Breast epithelium (tissue), 4 donors: ENCODE measurements at regions not wholly inside any gene's neighbourhood (a gene's known extent, or its start where the extent isn't known, plus 50 kb on each side); places are given as distances from the start of the nearest gene placed in this dataset.
"Not testable (repeated sequence)": the region's sequence is repeated elsewhere in the genome, so short reads cannot be mapped to it uniquely, and the experiment has no call there.

ENCODE experiments used
- DNase-seq, 2 donors: peaks; one replicate each; pipeline ENCODE4 v3.0.0-alpha.2; 2019; ENCODE audit warnings: low spot score in 2 of 2
- H3K27ac ChIP-seq, 2 donors: fragments of 200-600 bp; sonication (generic) in 1 of 2; one replicate each; pipeline ENCODE4 v1.5.1; 2016 to 2019; ENCODE audit warnings: mild to moderate bottlenecking in 1 of 2
- H3K27me3 ChIP-seq, 2 donors: fragments of 200-600 bp; sonication (generic) in 1 of 2; one replicate each; pipeline versions ENCODE4 v1.5.1 to v1.6.0; 2017 to 2019; ENCODE audit warnings: control low read depth in 1 of 2, mild to moderate bottlenecking in 1 of 2
- H3K36me3 ChIP-seq: fragments of 200-600 bp; one replicate; pipeline ENCODE4 v1.5.1; 2019
- H3K4me1 ChIP-seq, 2 donors: fragments of 200-600 bp; sonication (generic); one replicate each; pipeline ENCODE4 v1.5.1; 2016 to 2019; ENCODE audit warnings: control low read depth in 1 of 2
- H3K4me3 ChIP-seq, 3 donors: fragments of 200-600 bp; sonication (generic); 1 replicate in 2 of 3; 2 replicates in 1 of 3; pipeline ENCODE4 v1.5.1; 2016 to 2019; ENCODE audit warnings: mild to moderate bottlenecking in 3 of 3, moderate library complexity in 2 of 3
- H3K9me3 ChIP-seq, 2 donors: fragments of 200-600 bp; sonication (generic) in 1 of 2; one replicate each; pipeline ENCODE4 v1.5.1; 2016 to 2019; ENCODE audit warnings: control low read depth in 1 of 2
- CTCF ChIP-seq, 3 donors: fragments of 450-650 bp; IDR thresholded peaks; one replicate each; pipeline ENCODE4 v1.5.1; 2016 to 2017; ENCODE audit warnings: antibody characterized with exemption in 3 of 3, mild to moderate bottlenecking in 3 of 3, moderate library complexity in 3 of 3
- POLR2A ChIP-seq: fragments of 450-650 bp; IDR thresholded peaks from one replicate; pipeline ENCODE4 v1.6.1; 2016; ENCODE audit warnings: antibody characterized with exemption, mild to moderate bottlenecking, moderate library complexity
- POLR2AphosphoS5 ChIP-seq, 3 donors: sonication (generic); formaldehyde crosslinking; IDR thresholded peaks; one replicate each; pipeline ENCODE4 v1.6.1; 2017; ENCODE audit warnings: antibody characterized with exemption in 3 of 3
- intact Hi-C: fragments of 100-400 bp; cut with DNase I; formaldehyde crosslinking; loops from one replicate; pipeline ENCODE4 v1.15.1; 2023; ENCODE audit warnings: low total_unique reads

DNA sequence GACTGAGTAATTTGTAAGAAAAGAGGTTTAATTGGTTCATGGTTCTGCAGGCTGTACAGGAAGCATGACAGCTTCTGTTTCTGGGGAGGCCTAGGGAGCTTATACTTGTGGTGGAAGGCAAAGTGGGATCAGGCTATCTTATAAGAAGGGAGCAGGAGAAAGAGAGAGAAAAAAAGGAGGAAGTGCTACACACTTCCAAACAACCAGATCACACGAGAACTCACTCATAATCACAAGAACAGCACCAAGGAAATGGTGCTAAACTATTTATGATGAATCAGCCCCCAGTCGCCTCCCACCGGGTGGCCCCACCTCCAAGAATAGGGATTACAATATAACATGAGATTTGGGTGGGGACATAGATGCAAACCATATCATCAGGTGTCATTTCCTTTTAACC, 89.1 kb upstream of the KCNMA1 start:
- intact Hi-C loops: no loop called here
- TF ChIP-seq POLR2AphosphoS5 (IDR thresholded peaks at IDR 0.05): no peak
- no peak for TF ChIP-seq POLR2A
- TF ChIP-seq CTCF (IDR thresholded peaks at IDR 0.05): no peak
- H3K27me3 ChIP-seq: no peaks in the 10 kb centered on the region
- H3K36me3 ChIP-seq: no peaks in the 10 kb centered on the region
- no peak for DNase-seq
- no peaks in the 10 kb centered on the region for H3K4me1 ChIP-seq
- peaks cover 0 to 8% of the 10 kb centered on the region in 2 donors for H3K9me3 ChIP-seq
- H3K4me3 ChIP-seq: no peak overlapping the region
- H3K27ac ChIP-seq: no peak overlapping the region

DNA sequence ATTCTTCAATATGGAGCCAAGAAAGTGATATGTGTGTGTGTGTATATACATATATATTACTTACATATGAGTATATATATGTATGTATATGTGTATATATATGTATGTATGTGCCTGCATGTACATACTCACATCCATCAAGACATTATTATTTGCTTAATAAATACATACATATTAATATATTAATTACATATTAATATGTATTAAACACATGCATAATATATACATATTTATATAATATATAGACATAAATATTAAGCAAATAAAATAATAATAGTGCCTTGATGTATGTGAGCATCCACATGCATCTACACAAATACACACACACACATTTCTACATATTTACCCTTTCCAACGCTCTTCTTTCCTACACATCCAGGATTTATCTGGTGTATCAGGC, 88.7 kb upstream of the KCNMA1 start:
- Histone ChIP-seq H3K36me3 (no peaks in the 10 kb centered on the region), H3K27ac (no peak overlapping the region), H3K4me1 (no peaks in the 10 kb centered on the region), H3K9me3 (peaks cover 0 to 8% of the 10 kb centered on the region in 2 donors), H3K4me3 (no peak overlapping the region), H3K27me3 (no peaks in the 10 kb centered on the region)
- TF ChIP-seq POLR2A (no peak), CTCF (IDR thresholded peaks at IDR 0.05) (no peak), POLR2AphosphoS5 (IDR thresholded peaks at IDR 0.05) (no peak)
- no peak for DNase-seq
- intact Hi-C loops: no loop called here

DNA sequence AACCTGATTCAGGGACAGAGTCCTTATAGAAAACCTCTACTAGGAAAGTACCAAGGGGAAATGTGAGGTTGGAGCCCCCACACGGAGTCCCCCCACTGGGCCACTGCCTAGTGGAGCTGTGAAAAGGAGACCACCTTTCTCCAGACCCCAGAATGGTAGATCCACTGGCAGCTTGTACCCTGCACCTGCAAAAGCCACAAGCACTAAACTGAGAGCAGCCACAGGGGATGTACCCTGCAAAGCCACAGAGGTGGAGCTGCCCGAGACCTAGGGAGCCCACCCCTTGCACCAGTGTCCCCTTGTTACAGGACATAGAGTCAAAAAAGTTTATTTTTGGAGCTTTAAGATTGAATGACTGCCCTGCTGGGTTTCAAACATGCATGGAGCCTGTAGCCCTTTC, 87.2 kb upstream of the KCNMA1 start:
- no peak for TF ChIP-seq POLR2AphosphoS5 (IDR thresholded peaks at IDR 0.05)
- TF ChIP-seq CTCF (IDR thresholded peaks at IDR 0.05): no peak
- TF ChIP-seq POLR2A: no peak
- no peak for DNase-seq
- Histone ChIP-seq H3K27me3 (no peaks in the 10 kb centered on the region), H3K36me3 (no peaks in the 10 kb centered on the region), H3K4me1 (no peaks in the 10 kb centered on the region), H3K9me3 (peaks cover 0 to 8% of the 10 kb centered on the region in 2 donors), H3K4me3 (no peak overlapping the region), H3K27ac (no peak overlapping the region)
- intact Hi-C loops: no loop called here

- no peak overlapping the region for H3K4me3 ChIP-seq
- no peak for DNase-seq
- TF ChIP-seq CTCF (IDR thresholded peaks at IDR 0.05) (no peak), POLR2AphosphoS5 (IDR thresholded peaks at IDR 0.05) (no peak), POLR2A (no peak)
- no peaks in the 10 kb centered on the region for H3K4me1 ChIP-seq
- no peak overlapping the region for H3K27ac ChIP-seq
- no peaks in the 10 kb centered on the region for H3K27me3 ChIP-seq
- intact Hi-C loops: no loop called here
- peaks cover 0 to 8% of the 10 kb centered on the region in 2 donors for H3K9me3 ChIP-seq
- H3K36me3 ChIP-seq: no peaks in the 10 kb centered on the region
These were observed 85.8 kb upstream of the KCNMA1 start for GRCh38 chr10:77723376-77723775.

GRCh38 chr10:77722956-77723355, 85.3 kb upstream of the KCNMA1 start:
- H3K4me1 ChIP-seq, H3K36me3 ChIP-seq, intact Hi-C loops, H3K27ac ChIP-seq, H3K9me3 ChIP-seq, H3K4me3 ChIP-seq, DNase-seq, H3K27me3 ChIP-seq: not testable (repeated sequence)

GRCh38 chr10:77721815-77722214, 84.2 kb upstream of the KCNMA1 start:
- TF ChIP-seq POLR2A (no peak), POLR2AphosphoS5 (IDR thresholded peaks at IDR 0.05) (no peak), CTCF (IDR thresholded peaks at IDR 0.05) (no peak)
- intact Hi-C loops: no loop called here
- H3K27ac ChIP-seq: no peak overlapping the region

More at GRCh38 chr10:77721815-77722214, 84.2 kb upstream of the KCNMA1 start:
- Histone ChIP-seq H3K36me3 (no peaks in the 10 kb centered on the region), H3K9me3 (peaks cover 0 to 8% of the 10 kb centered on the region in 2 donors), H3K4me3 (no peak overlapping the region), H3K27me3 (no peaks in the 10 kb centered on the region), H3K4me1 (no peaks in the 10 kb centered on the region)
- DNase-seq: no peak
